ENCODE measurements at regions not wholly inside any gene's neighbourhood (a gene's known extent, or its start where the extent isn't known, plus 50 kb on each side); places are given as distances from the start of the nearest gene placed in this dataset.

DNA sequence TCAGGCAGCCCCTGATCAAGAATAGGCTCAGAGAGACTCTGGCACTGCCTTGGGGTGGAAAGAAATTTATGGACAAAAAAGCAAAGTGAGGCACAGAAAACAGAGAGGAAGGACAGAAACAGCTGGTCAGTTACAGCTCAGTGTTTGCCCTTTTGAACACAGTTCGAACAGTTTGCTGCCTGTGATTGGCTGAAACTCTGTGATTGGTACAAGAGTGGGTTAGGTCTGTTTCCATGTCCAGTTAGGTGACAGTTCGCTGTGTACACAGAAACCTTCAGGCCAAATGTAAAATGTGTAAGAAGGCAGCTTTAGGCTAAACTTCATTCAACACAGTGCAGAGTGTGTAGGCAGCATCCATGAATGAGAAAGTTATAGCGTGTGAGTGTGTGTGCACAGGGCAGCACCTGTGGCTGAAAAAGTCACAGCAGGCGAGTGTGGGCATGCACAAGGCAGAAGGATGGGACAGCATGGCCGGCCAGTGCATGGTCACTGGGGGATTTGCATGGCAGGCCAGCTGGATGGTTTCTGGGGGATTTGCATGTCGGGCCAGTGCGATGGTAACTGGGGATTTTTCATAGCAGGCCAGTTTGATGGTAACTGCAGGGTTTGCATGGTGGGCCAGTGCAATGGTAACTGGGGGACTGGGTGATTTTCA lies 75.4 kb upstream of the FRMD1 start:
- DNase-seq, result no peak

DNA sequence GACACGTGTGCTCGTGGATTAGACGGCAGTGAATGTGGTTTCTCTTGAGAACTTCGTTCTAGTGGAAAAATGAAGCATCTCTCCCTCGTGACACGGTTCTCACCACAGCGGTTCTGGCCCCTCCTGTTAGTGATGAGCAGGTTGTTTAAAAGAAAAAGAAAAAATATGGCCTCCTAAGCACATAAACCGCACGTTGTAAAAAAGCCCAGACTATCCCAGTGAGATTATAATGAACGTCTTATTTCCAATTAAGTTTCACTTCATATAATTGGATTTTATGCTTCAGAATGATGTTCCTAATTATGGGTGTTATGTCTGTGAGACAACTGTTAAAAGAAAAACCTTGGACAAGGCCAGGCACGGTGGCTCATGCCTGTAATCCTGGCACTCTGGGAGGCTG lies 74.5 kb upstream of the FRMD1 start:
- DNase-seq, result no peak

DNA sequence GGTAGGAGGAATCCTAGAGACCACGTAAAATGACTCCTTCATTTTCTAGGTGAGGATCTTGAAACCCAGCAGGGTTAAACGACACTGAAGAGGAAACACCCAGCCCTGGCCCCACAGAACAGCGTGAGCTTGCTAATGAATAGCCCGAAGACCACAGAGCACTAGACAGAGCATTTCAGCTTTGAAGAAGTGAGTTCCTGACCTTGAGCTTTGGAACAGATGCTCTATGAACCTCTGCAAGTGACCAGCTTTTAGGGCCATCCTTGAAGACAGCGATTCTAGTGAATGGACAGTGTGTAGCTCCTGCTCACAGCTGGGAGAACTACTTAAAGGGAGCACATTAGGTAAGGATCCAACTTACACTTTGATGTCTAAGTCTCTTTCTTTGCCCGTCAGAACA lies 74.0 kb upstream of the FRMD1 start:
- no peak for DNase-seq

DNA sequence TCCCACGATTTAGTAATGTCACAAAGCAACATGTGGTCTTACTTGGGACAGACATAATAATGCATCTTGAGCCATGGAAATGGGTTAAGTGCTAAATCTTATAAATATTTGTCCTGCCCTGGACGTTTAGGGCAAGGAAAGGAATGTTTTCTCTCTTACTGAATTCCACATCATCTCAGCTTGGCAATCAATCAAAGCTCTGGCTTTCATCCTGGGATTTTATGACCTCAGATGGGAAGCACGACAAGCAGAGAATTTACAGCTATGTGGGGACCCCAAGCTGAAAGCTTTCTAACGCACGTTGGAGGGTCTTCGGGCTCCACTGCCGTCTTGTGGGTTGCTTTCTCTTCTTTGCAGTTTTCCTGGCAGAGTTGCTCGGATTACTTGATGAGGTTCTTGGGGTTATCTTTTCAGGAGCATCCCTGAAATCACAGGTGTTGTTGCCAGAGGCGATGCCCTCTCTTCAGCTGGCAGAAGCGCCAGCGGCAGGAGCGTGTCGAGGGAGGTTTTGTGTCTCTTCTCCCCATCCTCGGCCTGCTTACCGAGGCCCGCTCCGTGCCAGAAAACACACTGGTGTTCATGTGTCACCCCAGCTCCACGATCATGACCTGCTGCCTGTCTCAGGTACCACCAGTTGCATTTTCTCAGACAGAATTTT lies 73.4 kb upstream of the FRMD1 start:
- no peak for DNase-seq

DNA sequence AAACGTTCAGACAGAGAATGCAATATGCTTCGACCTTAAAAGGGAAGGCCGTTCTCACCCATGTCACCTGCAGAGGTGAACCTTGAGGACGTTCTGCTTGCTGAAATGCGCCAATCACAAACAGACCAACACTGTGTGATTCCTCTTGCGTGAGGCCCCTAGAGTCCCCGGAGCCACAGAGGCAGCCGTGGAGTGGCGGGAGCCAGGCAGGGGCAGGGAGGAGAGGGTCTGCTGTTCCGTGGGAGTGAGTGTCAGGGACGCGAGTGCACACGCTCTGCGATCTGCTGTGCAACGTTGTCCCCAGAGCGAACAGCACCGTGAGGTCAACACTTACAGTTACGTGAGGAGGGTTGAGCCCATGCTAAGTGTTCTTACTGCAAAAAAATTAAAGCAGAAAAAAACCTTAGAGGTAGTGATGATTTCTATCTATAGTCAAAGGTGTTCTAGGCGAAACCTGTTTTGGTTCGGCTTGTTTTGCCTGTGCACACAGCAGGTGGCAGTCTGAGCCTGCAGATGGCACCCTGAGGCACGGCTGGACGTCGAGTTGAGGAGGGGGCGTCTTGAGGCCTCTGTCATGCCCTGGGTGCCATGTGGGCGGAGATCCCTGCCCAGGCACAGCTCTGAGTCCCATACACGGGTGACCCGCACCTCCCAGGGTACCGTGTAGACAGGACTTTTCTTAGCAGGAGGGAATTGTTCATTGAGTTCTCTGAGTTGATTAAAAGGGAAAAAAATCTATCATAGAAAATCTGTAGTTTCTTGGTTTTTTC lies 71.7 kb upstream of the FRMD1 start:
- DNase-seq, result peak; percentile 29

DNA sequence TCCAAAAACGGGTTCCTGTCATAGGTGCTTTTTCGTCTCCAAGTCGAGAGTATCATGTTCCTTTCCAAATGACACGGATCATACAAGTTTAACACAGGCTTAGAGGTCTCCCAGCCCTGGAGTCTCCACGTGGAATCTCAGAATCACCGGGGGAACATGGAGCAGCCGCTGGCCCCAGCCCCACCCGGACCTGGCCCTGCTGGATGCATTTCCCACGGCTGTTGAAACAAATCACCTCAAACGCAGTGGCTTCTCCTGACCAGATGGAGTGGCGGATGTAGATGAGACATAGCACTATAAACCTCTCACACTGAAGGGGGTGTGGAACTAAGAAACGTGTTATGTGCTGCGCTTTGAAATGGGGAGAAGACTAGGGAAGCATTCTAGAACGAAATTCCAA lies 70.0 kb upstream of the FRMD1 start:
- DNase-seq, result no peak

DNA sequence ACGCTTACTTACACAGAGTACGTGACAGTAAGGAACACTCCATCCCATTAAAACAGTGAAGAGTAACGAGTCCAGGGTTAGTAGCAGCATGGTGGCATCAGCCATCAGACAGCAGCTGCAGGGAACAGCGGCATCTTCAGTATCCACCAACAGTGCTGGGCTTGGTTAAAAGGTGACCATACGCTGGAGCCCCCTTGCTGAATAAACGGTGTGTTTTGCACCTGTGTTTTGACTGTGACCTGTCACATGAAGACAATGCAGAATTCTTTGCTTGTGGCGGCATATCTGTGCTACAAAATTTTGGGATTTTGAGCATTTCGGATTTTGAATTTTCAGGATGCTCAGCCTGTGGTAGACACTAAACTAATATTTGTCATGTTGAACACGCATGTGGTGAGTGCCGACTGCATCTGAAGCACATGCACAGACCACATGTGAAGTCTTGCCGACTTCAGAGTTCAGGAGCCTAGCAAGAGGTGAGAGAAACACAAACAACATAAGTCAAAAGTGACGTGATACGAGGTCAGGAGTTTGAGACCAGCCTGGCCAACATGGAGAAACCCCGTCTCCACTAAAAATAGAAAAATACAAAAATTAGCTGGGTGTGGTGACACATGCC lies 69.3 kb upstream of the FRMD1 start:
- no peak for DNase-seq

DNA sequence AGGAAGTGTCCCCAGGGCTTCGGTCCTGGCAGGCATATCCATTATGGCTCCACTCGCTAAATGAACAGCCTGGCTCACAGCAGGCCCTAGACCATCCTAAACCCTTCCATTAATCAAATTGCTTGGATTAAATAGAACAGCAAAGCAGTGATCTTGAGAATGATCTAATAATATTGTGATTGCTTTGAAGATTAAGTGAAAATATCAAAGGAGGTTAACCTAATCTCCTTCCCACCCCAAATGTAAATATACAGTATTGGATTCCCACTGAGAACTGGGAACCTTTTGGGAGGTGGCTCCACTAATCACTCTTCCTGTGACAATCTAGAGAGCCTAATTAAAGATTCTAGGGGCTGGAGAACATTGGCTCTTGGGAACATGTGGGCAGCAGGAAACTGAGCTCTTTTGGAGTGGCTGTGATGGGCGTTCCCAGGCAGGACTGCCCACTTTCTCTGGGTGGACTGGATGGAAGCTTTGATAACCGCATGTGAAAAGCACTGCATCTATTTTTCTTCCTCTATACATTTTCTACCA lies 68.3 kb upstream of the FRMD1 start:
- no peak for DNase-seq

DNA sequence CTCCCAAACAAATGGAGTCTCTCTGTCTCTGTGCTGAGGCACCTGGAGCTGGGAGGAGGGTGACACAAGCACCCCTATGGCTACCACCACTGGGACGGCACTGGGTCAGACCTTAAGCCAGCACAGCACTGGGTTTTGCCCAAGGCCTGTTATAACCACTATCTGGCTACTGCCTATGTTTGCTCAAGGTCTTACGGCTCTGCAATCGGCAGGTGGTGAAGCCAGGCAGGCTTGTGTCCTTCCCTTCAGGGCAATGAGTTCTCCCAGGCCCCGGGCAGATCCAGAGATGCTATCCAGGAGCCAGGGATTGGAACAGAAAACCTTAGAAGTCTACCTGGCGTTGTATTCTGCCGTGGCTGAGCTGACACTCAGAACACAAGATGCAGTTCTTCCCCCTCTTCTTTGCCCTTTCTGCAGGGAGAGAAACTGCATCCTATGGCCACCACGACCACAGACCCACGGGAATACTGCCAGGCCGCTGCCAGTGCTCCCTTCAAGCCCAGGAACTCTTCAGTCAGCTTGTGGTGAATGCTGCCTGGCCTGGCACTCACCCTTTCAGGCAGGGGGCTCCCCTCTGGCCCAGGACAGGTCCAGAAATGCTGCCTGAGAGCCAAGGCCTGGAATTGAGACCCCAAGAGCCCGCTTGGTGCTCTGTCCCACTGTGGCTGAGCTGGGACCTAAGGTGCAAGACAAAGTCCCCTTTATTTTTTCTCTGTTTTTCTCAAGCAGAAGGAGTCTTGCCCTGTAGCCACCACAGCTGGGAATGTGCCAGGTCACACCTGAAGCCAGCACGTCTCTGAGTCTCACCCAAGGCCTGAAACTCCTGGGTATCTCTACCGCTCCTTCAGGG lies 67.0 kb upstream of the FRMD1 start:
- DNase-seq, result no peak

DNA sequence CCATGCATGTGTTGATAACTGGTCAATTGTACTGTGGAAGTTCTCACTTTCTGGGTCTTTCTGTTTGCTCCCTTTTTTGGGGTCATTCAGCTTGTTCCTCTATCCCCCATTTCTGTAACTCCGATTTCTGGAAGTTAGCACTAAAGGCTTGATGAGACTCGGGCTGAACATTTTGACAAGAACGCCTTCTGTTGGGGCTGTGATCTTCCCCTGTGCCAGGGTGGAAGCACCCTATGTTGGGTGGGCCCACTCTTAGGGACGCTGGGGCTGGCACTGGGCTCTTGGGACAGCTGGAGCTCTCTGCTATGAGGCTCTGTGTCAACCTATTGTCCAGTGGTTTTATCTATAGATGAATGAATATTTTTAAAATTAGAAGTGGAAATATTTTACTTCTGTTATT lies 60.1 kb upstream of the FRMD1 start:
- no peak for DNase-seq

DNA sequence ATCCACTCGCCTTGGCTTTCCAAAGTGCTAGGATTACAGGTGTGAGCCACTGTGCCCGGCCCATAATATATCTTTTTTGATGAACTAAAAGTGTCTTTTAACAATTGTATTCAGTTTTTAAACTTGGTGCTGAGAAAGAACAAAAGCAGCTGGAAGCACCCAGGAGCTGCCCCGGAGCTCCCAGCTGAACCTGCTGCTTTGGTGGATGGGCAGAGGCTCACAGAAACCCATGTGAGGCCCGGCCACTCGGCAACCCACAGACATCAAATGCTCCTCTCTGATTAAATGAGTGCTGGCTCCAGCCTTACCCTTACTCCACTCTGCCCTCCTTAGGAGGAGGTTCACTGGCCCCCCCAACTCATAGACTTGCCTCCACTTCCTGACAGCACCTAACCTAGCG lies 59.4 kb upstream of the FRMD1 start:
- DNase-seq, result no peak

DNA sequence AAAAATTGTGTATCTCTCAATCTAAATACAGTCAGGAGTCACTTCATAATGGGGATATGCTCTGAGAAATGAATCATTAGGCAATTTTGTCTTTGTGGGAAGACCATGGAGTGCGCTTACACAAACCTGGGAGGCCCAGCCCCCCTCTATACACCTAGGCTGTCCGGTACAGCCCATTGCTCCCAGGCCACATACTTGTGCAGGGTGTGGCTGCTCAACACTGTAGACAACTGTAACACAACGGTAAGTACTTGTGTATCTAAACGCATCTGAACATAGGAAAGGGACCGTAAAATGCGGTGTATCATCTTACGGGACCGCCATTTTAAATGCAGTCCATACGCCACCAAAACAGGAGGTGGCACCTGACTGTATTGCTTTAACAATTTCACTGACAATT lies 58.0 kb upstream of the FRMD1 start:
- no peak for DNase-seq

DNA sequence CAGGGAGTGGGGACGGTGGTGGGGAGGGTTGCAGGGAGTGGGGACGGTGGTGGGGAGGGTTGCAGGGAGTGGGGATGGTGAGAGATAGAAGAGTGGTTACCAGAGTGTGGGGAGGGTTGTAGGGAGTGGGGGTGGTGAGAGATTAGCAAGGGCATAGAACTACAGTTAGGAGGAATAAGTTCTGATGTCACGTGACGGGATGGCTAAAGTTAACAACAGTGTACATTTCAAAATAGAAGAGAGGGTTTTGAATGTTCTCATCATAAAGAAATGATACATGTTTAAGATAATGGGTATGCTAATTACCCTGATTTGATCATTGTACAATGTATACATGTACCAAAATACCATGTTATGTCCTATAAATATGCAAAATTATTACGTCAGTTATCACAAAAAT lies 57.6 kb upstream of the FRMD1 start:
- no peak for DNase-seq

DNA sequence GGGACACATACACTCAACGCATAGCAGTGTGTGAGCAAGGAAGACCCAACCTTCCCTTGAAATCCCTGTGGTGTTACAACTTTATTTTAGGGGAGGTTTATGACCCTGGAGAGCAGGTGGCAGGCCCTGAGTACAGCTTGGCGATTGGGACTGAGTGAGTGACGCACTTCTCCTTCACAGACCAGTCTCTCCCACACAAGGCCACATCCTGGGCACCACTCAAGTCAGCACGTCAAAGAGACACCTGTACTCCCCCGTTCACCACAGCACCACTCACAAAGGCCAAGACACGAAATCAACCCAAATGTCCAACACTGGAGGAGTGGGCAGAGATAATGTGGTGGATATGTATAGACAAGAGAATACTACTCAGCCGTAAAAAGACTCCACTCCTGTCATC lies 57.0 kb upstream of the FRMD1 start:
- no peak for DNase-seq

DNA sequence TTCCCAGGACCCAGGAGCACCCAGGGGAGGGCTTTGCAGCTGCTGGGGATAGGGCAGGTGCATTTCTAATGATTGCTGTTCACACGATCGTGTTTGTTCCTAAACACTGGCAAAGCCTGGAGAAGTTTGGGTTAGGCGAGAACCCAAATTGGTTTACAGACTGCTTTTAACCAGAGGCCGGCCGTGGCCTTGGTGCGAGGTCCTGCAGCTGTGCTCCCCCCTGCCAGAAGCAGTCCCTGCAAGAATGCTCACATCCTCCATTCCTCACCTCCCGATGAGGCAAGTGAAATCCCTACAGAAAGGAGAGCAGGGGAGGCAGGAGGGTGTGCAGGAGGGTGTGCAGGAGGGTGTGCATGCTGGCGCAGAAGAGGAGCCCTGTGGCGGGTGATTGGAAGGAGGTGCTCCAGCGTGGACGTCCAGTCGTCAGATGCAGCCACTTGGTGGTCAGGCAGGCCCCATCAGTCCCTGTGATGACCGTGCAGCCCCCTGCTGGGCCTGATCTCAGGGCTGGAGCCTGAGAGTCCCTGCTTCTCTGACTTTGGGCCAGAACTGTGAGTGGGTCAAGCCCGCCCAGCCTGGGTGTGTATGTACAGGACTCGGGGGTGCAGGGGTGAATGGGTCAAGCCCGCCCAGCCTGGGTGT lies 55.7 kb upstream of the FRMD1 start:
- DNase-seq, result no peak

DNA sequence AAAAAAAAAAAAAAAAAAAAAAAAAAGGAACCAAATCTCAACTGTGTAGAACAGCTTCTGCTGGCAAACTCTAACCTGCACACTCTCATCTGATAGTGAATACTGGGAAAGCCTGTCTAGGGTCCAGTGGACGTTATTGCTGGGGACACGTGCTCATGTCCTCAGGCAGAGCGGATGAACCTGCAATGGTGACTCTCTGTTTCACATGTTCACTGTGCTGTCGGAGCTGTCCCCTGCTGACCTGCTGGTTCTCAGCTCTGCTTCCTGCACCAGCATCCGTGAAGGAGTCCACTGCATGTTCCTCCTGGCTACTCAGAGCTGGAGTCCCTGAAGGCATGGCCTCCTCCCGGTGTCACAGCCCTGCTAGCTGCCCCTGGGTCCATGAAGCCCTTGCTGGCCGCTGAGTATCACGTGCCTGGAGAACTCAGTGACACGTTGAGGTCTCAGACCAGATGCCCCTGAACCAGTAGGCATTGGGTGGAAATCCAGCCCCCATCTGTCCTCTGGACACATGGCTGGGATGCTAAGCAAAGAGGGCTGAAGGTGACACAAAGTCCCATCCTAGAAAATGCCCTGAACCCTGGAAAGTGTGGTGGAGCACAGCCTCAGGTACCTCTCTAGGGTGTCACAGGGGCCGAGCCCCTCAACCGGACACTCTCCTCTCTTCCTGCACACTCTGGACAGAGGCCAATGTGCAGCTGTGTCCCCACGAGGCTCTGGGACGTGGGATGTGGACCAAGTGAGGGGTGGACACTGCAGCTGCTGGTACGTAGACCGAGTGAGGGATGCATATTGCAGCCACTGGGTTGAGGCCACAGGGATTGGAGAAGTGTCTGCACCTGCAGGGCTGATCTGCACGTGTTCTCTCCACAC lies 54.9 kb upstream of the FRMD1 start:
- no peak for DNase-seq

DNA sequence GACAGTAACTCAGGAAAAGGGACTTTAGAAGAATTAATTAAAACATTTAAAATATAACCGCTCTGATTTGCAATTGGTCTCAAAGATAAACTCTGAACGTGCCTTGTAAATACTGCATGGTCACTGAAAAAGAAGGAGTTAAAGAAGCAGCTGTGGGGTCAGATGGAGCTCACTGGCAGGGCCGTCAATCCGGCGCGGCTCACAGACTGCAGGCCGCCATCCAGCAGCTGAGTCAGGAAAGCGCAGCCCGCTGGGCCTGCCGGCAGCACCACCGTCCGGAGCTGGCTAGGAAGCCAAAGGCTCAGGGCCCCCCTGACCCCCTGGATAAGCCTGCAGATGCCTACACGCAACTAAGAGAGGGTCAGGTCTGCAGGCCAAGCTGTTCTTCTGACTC lies 54.2 kb upstream of the FRMD1 start:
- DNase-seq, result no peak

DNA sequence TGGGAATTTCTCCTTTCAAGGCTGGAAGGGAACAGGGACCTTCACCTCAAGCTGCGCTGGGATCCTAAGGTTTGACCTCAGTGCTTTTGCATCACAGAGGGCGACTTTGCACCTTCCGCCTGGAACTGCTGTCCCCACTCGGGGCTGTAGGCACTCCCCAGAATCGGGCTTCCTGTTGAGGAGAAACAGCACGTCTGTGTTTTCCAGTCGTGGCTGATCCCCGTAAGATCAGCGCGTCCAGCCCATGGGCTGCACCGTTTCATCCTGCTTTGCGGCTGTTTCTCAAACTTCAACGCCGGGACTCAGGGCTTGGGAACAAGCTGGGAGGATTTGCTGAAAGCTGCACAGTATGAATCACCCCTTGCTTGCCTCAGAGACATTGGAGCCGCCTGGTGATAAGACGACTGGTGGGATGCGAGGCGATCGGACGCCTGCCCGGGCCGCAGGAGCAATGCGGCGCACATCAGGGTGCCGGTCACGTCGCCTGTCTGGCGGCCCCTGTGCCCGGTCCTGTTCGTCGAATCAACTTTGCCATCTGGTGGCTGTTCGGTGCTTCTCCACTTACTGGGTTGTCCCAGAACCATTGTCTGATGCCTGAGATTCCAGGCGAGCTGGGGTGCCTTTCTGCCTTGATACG lies 53.6 kb upstream of the FRMD1 start:
- DNase-seq, result no peak

DNA sequence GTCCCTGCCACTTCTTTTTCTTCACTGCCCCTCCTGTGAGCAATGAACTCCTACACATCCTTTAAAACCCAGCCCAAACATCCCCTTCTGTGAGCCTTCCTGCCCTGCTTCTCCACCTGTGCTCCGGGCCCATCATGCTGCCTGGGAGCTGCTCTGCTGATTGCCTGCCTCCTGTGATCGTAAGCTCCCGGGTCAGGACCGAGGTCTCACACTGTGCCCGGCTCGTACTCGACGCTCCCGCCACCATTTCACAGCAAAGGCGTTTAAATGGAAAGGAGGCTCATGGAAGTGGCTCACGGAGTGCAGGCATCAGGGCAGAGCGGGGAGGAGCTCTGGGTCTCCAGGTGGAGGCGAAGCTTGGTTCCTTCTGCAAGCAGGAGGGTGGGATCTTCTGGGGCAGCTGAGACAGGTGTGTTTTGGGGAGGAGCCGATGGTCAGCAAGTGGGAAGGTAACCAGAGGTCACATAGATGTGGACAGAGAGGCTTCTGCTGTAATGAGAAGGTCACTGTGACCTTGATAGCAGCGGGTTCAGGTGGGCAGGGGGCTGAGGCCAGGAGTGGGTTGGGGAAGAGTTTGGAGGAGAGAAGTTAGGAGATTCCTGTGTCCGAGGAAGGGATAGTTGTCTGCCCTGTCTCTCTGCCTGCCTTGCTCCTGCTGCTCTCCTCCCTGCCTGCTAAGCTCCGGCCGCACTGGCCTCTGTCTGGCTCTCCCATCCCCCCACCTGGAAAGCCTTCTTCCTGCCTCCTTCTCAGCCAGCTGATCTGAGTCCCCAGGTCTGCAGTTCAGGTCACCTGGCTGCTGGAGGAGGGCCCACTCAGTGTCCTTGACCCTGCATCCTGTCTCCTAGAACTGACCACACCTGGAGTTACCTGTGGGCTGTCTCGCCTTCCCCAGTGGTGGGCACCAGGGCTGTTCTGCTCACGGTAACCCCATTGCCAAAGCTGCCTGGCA lies 52.7 kb upstream of the FRMD1 start:
- DNase-seq, result no peak
